GM12864 (cell line): ENCODE measurements at regions not wholly inside any gene's neighbourhood (a gene's known extent, or its start where the extent isn't known, plus 50 kb on each side); places are given as distances from the start of the nearest gene placed in this dataset.

Experiments used
- DNase-seq: peaks from one replicate; pipeline ENCODE4 v3.0.0-alpha.2; 2011; ENCODE audit warnings: low read depth
- H3K4me3 ChIP-seq: 2 replicates; pipeline ENCODE4 v1.5.1; 2011; ENCODE audit warnings: mild to moderate bottlenecking, low read depth, low read length, control low read depth
- TF ChIP-seq, protein P1 (sequence below): IDR thresholded peaks from 2 replicates; pipeline ENCODE4 v1.5.1; 2011; ENCODE audit warnings: low read depth, mild to moderate bottlenecking, moderate library complexity, low read length, control low read depth, inconsistent platforms; ENCODE audit errors: missing control alignments

DNA sequence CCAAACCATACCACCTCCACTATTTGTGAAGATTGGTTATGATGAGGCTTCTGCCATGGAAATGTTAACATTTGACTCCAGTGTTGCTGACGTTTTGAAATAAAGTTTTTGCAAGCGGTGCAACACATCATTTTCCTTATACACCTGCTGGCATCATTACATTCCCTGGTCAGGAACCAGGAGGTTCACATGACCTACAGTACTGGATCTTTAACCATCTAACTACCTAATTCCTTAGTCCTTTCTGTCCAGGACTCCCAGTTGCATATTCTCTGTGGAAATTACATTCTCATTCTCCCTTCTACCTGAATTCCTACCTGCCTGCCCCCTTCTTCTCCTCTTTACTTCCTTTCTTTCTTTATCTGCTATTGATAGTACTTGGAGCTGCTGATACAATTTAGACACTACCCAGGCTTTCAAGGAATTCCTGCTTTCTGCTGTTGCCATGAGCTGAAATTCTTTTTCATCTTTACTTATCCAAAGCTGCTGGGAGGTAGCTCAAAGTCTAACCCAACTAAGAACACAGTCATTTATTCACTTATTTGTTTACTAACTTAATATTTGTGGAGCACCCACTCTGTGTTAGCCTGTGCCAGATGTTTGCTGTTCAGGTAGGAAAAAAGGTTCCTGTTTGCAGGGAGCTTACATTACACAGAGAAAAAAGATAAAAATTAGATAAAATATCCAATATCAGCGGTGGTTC lies 144.2 kb downstream of the EDEM1 start:
- TF ChIP-seq, protein P1, sequence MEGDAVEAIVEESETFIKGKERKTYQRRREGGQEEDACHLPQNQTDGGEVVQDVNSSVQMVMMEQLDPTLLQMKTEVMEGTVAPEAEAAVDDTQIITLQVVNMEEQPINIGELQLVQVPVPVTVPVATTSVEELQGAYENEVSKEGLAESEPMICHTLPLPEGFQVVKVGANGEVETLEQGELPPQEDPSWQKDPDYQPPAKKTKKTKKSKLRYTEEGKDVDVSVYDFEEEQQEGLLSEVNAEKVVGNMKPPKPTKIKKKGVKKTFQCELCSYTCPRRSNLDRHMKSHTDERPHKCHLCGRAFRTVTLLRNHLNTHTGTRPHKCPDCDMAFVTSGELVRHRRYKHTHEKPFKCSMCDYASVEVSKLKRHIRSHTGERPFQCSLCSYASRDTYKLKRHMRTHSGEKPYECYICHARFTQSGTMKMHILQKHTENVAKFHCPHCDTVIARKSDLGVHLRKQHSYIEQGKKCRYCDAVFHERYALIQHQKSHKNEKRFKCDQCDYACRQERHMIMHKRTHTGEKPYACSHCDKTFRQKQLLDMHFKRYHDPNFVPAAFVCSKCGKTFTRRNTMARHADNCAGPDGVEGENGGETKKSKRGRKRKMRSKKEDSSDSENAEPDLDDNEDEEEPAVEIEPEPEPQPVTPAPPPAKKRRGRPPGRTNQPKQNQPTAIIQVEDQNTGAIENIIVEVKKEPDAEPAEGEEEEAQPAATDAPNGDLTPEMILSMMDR, result no peak
- DNase-seq, result no peak
- H3K4me3 ChIP-seq, result no peak overlapping the region

DNA sequence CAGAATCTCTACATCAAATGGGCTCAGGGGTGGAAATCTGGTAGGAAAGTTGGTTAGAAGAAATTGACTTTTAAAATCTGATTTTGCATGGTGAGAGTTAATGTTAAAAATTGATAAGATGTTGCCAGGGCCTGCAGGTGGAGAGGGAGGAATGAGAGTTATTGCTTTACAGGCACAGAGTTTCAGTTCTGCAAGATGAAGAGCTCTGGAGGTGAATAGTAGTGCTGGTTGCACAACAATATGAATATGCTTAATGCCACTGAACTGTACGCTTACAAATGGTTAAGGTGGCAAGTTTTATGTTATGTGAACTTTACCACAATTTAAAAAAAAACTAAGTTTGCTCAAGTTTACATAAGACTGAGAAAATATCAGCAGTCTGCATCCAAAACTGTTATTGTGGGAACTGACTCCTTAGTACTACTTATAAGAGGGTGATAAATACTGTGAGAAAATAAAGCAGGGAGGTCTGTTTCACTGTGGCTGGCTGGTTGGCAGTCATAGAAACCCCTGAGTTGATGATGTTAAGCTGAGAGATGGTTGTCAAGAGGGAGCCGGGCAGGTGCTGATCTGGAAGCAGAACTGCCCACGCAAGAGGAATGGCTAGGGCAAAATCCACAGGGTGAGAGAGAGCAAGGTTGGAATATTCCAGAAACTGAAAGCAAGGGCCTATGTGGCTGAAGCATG lies 144.9 kb downstream of the EDEM1 start:
- DNase-seq, result no peak
- H3K4me3 ChIP-seq, result no peak overlapping the region
- TF ChIP-seq, protein P1, result no peak

DNA sequence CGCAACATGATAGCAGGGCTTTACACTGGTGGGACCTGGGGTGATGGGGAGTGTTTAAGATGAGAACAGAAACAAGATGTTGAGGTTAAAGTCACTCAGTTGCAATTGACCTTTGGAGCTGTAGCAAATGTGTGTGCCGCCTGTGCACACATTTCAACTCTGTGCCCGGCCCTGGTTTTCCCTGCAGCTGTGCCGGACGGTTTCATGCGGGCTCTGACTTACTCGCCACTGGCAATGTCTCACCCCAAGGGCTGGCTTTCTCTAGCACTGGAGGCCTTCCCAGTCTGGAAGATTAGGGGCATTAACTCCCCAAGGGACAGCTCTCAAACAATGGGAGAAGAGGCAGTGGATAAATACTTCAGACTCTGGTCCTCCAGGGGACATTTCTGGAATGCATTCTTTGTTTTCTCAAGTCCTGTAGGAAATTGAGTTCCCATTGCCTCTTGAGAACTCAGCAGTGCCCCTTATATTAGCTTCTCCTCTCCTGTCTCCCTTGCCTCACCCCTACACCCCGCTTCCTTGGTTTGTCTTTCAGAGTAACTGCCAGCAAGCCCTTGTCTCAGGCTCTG lies 152.5 kb downstream of the EDEM1 start:
- H3K4me3 ChIP-seq, result no peak overlapping the region
- DNase-seq, result no peak
- TF ChIP-seq, protein P1, result no peak

DNA sequence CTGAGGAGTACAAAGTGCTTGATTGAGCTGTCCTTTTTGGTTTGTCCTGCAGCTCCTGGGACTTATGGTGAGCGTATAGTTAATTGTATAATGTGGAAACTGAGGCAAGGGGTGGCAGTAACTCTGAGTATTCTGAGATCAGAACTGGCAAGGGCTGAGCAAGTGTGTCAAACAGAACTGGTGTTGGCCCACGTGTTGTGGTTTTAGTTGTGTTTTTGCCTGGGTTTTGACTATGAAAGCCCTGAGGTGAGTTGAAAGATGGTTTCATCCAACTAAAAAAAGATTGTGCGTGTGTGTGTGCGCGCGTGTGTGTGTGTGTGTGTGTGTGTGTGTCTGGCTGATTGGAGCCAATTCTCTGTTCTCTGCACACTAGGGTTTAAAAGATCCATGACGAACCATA lies 154.1 kb downstream of the EDEM1 start:
- TF ChIP-seq, protein P1, result no peak
- DNase-seq, result no peak
- H3K4me3 ChIP-seq, result no peak overlapping the region

DNA sequence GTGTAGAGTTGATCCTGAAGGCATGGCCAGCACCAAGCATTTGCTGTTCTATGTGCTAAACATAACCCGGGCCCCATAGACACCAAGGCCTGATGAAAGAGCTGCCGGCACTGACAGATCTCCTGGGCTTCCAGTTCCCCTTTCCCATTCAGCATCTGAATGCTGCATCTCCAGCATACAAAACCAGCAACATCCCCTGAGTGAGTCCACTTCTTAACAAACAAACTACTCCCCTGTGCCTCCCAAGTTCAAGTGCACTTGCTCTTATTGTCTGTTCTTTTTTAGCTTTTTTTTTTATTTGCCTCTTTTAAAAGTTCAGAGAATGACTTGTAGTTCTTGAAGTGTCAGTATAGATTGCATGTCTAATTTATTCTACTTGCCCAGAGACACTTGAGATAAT lies 156.0 kb downstream of the EDEM1 start:
- no peak for DNase-seq
- TF ChIP-seq, protein P1, result no peak
- H3K4me3 ChIP-seq, result no peak overlapping the region

DNA sequence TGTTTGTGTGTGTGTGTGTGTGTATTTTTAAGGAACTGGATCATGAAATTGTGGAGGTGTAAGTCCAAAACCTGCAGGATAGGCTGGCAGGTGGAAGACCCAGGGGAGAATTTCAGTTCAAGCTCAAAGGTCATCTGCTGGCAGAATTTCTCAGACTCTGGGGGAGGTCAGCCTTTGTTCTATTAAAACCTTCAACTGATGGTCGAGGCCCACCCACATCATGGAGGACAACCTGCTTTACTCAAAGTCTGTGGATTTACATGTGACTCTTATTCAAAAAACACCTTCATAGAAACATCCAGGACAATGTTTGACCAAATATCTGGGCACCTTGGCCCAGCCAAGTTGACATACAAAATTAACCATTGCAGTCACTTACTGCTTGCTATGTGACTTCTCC lies 157.2 kb downstream of the EDEM1 start:
- DNase-seq, result no peak
- H3K4me3 ChIP-seq, result no peak overlapping the region
- TF ChIP-seq, protein P1, result no peak
